Brain microvascular endothelial cell (primary cell): ENCODE measurements at regions not wholly inside any gene's neighbourhood (a gene's known extent, or its start where the extent isn't known, plus 50 kb on each side); places are given as distances from the start of the nearest gene placed in this dataset.

ENCODE experiments used
- DNase-seq: peaks from one replicate; pipeline ENCODE4 v3.0.0-alpha.2; 2020
- H3K27ac ChIP-seq: fragments of 250-450 bp; sonication (Bioruptor Pico); 2 replicates; pipeline ENCODE4 v1.5.1; 2020; ENCODE audit warnings: mild to moderate bottlenecking, moderate library complexity
- H3K27me3 ChIP-seq: fragments of 250-450 bp; sonication (Bioruptor Pico); replicated peaks from 2 replicates; pipeline ENCODE4 v1.5.1; 2020; ENCODE audit warnings: mild to moderate bottlenecking
- H3K36me3 ChIP-seq: fragments of 250-450 bp; sonication (Bioruptor Pico); replicated peaks from 2 replicates; pipeline ENCODE4 v1.5.1; 2020; ENCODE audit warnings: mild to moderate bottlenecking
- H3K4me3 ChIP-seq: 2 replicates; pipeline ENCODE4 v1.5.1; 2011; ENCODE audit warnings: low read depth, mild to moderate bottlenecking, control low read depth, low read length, moderate library complexity
- in situ Hi-C: cut with HindIII; loops from 2 replicates; pipeline ENCODE4 v1.10.0; 2017; ENCODE audit warnings: low sequenced_read_pairs, low pct_ligation_motif_present
- TF ChIP-seq, protein P1 (sequence below): IDR thresholded peaks from 2 replicates; pipeline ENCODE4 v1.5.1; 2011; ENCODE audit warnings: low read depth, mild to moderate bottlenecking, moderate library complexity, low read length, control low read depth, inconsistent platforms; ENCODE audit errors: missing control alignments

- TF ChIP-seq, protein P1, sequence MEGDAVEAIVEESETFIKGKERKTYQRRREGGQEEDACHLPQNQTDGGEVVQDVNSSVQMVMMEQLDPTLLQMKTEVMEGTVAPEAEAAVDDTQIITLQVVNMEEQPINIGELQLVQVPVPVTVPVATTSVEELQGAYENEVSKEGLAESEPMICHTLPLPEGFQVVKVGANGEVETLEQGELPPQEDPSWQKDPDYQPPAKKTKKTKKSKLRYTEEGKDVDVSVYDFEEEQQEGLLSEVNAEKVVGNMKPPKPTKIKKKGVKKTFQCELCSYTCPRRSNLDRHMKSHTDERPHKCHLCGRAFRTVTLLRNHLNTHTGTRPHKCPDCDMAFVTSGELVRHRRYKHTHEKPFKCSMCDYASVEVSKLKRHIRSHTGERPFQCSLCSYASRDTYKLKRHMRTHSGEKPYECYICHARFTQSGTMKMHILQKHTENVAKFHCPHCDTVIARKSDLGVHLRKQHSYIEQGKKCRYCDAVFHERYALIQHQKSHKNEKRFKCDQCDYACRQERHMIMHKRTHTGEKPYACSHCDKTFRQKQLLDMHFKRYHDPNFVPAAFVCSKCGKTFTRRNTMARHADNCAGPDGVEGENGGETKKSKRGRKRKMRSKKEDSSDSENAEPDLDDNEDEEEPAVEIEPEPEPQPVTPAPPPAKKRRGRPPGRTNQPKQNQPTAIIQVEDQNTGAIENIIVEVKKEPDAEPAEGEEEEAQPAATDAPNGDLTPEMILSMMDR, result no peak
- H3K36me3 ChIP-seq, result no peaks in the 10 kb centered on the region
- no peaks in the 10 kb centered on the region for H3K27me3 ChIP-seq
- in situ Hi-C loops, result no loop called here
- no peak overlapping the region for H3K27ac ChIP-seq
- no peak for DNase-seq
- no peak overlapping the region for H3K4me3 ChIP-seq
Measured at GRCh38 chr4:52265781-52266525, 214.8 kb downstream of the SPATA18 start.

DNA sequence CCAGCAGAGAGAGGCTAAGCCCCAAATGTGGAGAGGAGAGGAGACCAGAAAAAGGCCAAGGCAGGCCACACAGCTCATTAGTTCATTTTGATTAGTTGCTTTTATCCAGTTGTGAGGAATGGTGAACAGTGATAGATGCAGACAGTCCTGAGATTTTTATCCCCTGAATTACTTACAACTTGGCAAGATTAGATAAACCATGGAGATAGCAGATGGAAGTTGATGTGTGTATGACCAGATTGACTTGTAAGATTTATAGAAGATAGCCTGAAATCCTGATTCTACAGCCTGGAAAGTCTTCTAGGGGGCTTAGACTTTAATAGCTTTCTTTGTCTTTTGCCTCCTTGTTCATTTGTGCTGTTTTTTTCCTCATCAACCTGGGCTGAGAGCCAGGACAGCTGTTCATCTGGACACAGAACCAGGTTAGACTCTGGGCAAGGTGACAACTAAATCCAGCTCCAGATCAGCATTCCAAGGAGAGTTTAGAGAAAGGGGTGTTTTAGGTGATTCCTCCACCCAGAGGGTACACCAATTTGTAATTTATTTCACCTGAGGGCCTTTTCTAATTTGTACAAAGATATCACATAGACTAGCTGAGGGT is 215.5 kb downstream of the SPATA18 start:
- Histone ChIP-seq H3K27ac (no peak overlapping the region), H3K4me3 (no peak overlapping the region), H3K36me3 (no peaks in the 10 kb centered on the region), H3K27me3 (no peaks in the 10 kb centered on the region)
- TF ChIP-seq, protein P1, result no peak
- DNase-seq, result no peak
- in situ Hi-C loops, result no loop called here

DNA sequence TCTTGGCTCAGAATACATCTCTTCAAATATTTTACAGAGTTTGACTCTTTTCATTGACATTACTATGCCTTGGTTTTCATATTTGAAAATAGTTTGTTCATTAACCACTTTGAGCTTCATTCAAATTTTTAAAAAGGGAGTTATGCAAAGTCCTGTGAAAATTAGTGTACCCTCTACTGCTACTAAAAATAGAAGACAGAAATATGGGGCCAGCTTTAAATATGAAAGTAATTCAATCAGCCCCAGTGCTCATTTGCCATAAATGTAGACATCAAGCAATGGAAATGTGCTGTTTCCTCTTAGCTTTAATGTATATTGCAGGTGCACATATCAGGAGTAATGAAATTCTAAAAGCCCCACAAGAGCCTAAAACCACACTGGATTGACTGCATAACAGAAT is 218.7 kb downstream of the SPATA18 start:
- TF ChIP-seq, protein P1, result no peak
- Histone ChIP-seq H3K27me3 (no peaks in the 10 kb centered on the region), H3K36me3 (no peaks in the 10 kb centered on the region), H3K27ac (no peak overlapping the region), H3K4me3 (no peak overlapping the region)
- DNase-seq, result no peak
- in situ Hi-C loops, result no loop called here

- TF ChIP-seq, protein P1, result no peak
- Histone ChIP-seq H3K36me3 (no peaks in the 10 kb centered on the region), H3K27ac (no peak overlapping the region), H3K27me3 (no peaks in the 10 kb centered on the region), H3K4me3 (no peak overlapping the region)
- in situ Hi-C loops, result no loop called here
- DNase-seq, result no peak
Measured at GRCh38 chr4:52273885-52274284, 222.8 kb downstream of the SPATA18 start.

GRCh38 chr4:52288212-52288855 is 237.2 kb downstream of the SPATA18 start:
- TF ChIP-seq, protein P1, result no peak
- DNase-seq, result no peak
- Histone ChIP-seq H3K36me3 (no peaks in the 10 kb centered on the region), H3K27me3 (no peaks in the 10 kb centered on the region), H3K4me3 (no peak overlapping the region), H3K27ac (no peak overlapping the region)
- in situ Hi-C loops, result no loop called here
